ENCODE measurements at regions not wholly inside any gene's neighbourhood (a gene's known extent, or its start where the extent isn't known, plus 50 kb on each side); places are given as distances from the start of the nearest gene placed in this dataset.

GRCh38 chr5:176721509-176721908, 74.2 kb downstream of the TSPAN17 start:
- H3K9me2 ChIP-seq (ENCODE audit: insufficient read depth) = no peaks in the 10 kb centered on the region
- TF ChIP-seq CTCF (conservative IDR thresholded peaks at IDR 0.05) (no peak), EZH2 (IDR thresholded peaks at IDR 0.05; ENCODE audit: low read depth) (no peak)
- ChIA-PET CTCF (interaction anchor here (0.7 kb wide), 1 partner anchor 101 kb away, joined by 4 read pairs; no protein-coding TSS in a partner anchor), POLR2A (ENCODE audit: unreplicated experiment) (no interaction called here)
- BruUV-seq (replicated peaks) = no TSS peak
- no peaks in the 10 kb centered on the region for H3K9me3 ChIP-seq (ENCODE audit: insufficient read depth, low read depth)
- H4K20me1 ChIP-seq (ENCODE audit: insufficient read depth) = no peaks in the 10 kb centered on the region
- intact Hi-C loops (cut with micrococcal nuclease; ENCODE audit: unreplicated experiment) = no loop called here
- no peak overlapping the region for H3K27ac ChIP-seq
- H3K4me1 ChIP-seq (replicated peaks; ENCODE audit: insufficient read depth) = peaks cover 1% of the 10 kb centered on the region
- no peak for DNase-seq
- H3K4me3 ChIP-seq = no peak overlapping the region
- no peaks in the 10 kb centered on the region for H3F3A ChIP-seq (ENCODE audit: insufficient read depth, low read depth)
- H3K79me2 ChIP-seq (ENCODE audit: low read depth) = no peaks in the 10 kb centered on the region
- no peak overlapping the region for H3K4me2 ChIP-seq
- peaks cover 13% of the 10 kb centered on the region for H3K27me3 ChIP-seq (ENCODE audit: insufficient read depth, low read depth)
- H2AFZ ChIP-seq = no peak overlapping the region
- H3K36me3 ChIP-seq (ENCODE audit: low read depth) = no peaks in the 10 kb centered on the region

- BruUV-seq (replicated peaks) = no TSS peak
- no peak for DNase-seq
- H3K27ac ChIP-seq = no peak overlapping the region
- H3K9me2 ChIP-seq (ENCODE audit: insufficient read depth) = no peaks in the 10 kb centered on the region
- H3K9me3 ChIP-seq (ENCODE audit: insufficient read depth, low read depth) = no peaks in the 10 kb centered on the region
- no peaks in the 10 kb centered on the region for H4K20me1 ChIP-seq (ENCODE audit: insufficient read depth)
- no peaks in the 10 kb centered on the region for H3K36me3 ChIP-seq (ENCODE audit: low read depth)
- no peaks in the 10 kb centered on the region for H3F3A ChIP-seq (ENCODE audit: insufficient read depth, low read depth)
- intact Hi-C loops (cut with micrococcal nuclease; ENCODE audit: unreplicated experiment) = no loop called here
- TF ChIP-seq EZH2 (IDR thresholded peaks at IDR 0.05; ENCODE audit: low read depth) (no peak), CTCF (conservative IDR thresholded peaks at IDR 0.05) (no peak)
- no peaks in the 10 kb centered on the region for H3K79me2 ChIP-seq (ENCODE audit: low read depth)
- H3K4me1 ChIP-seq (replicated peaks; ENCODE audit: insufficient read depth) = no peaks in the 10 kb centered on the region
- peaks cover 18% of the 10 kb centered on the region for H3K27me3 ChIP-seq (ENCODE audit: insufficient read depth, low read depth)
- no peak overlapping the region for H3K4me3 ChIP-seq
- POLR2A ChIA-PET (ENCODE audit: unreplicated experiment) = no interaction called here
- CTCF ChIA-PET = no interaction called here
- no peak overlapping the region for H2AFZ ChIP-seq
- no peak overlapping the region for H3K4me2 ChIP-seq
These were observed 75.5 kb downstream of the TSPAN17 start for GRCh38 chr5:176722757-176723156.

GRCh38 chr5:176723440-176723839, 76.2 kb downstream of the TSPAN17 start:
- H3K27ac ChIP-seq = no peak overlapping the region
- no peaks in the 10 kb centered on the region for H3F3A ChIP-seq (ENCODE audit: insufficient read depth, low read depth)
- intact Hi-C loops (cut with micrococcal nuclease; ENCODE audit: unreplicated experiment) = no loop called here
- TF ChIP-seq CTCF (conservative IDR thresholded peaks at IDR 0.05) = no peak
- no peak for TF ChIP-seq EZH2 (IDR thresholded peaks at IDR 0.05; ENCODE audit: low read depth)
- H3K4me1 ChIP-seq (replicated peaks; ENCODE audit: insufficient read depth) = no peaks in the 10 kb centered on the region
- no TSS peak for BruUV-seq (replicated peaks)
- no peak for DNase-seq
- no peaks in the 10 kb centered on the region for H3K36me3 ChIP-seq (ENCODE audit: low read depth)
- no peak overlapping the region for H3K4me3 ChIP-seq
- H3K27me3 ChIP-seq (ENCODE audit: insufficient read depth, low read depth) = peaks cover 21% of the 10 kb centered on the region
- no peaks in the 10 kb centered on the region for H3K9me3 ChIP-seq (ENCODE audit: insufficient read depth, low read depth)
- H4K20me1 ChIP-seq (ENCODE audit: insufficient read depth) = no peaks in the 10 kb centered on the region
- ChIA-PET POLR2A (ENCODE audit: unreplicated experiment) (no interaction called here), CTCF (no interaction called here)
- no peaks in the 10 kb centered on the region for H3K9me2 ChIP-seq (ENCODE audit: insufficient read depth)
- no peak overlapping the region for H2AFZ ChIP-seq
- H3K4me2 ChIP-seq = no peak overlapping the region
- no peaks in the 10 kb centered on the region for H3K79me2 ChIP-seq (ENCODE audit: low read depth)
